ENCODE measurements at regions not wholly inside any gene's neighbourhood (a gene's known extent, or its start where the extent isn't known, plus 50 kb on each side); places are given as distances from the start of the nearest gene placed in this dataset.

DNA sequence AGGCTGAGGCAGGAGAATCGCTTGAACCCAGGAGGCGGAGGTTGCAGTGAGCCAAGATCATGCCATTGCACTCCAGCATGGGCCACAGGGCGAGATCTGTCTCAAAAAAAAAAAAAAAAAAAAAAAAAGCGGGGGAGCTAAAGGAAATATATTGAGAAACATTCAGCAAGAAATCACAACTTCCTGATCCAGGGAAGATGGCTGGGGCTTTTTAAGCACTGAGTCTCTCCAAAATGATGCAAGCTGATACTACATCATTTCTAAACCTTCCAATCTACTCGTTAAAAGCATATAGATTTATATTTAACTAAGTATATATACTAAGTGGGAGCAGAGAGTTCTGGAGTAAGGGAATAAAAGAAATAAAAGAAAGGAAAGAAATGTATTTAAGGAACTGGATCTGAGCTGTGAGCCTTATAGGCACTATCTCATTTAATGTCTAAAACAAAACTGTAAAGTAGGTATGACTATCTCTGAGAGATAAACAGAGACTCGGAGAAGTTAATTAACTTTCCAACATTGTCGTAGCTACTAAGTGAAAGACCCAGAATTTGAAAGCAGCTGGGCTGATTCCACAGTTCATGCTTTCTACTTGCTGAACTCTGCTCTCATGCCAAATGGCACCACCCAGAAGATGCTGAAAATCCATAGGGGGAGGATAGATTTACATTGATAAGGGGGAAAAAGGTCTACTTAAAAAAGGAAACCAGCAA, 215.0 kb upstream of the MARCKS start:
- TF ChIP-seq, protein P1, sequence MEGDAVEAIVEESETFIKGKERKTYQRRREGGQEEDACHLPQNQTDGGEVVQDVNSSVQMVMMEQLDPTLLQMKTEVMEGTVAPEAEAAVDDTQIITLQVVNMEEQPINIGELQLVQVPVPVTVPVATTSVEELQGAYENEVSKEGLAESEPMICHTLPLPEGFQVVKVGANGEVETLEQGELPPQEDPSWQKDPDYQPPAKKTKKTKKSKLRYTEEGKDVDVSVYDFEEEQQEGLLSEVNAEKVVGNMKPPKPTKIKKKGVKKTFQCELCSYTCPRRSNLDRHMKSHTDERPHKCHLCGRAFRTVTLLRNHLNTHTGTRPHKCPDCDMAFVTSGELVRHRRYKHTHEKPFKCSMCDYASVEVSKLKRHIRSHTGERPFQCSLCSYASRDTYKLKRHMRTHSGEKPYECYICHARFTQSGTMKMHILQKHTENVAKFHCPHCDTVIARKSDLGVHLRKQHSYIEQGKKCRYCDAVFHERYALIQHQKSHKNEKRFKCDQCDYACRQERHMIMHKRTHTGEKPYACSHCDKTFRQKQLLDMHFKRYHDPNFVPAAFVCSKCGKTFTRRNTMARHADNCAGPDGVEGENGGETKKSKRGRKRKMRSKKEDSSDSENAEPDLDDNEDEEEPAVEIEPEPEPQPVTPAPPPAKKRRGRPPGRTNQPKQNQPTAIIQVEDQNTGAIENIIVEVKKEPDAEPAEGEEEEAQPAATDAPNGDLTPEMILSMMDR (IDR thresholded peaks at IDR 0.05), result no peak

- TF ChIP-seq, protein P1 (IDR thresholded peaks at IDR 0.05), result no peak
These were observed 214.3 kb upstream of the MARCKS start for GRCh38 chr6:113642714-113643406.

DNA sequence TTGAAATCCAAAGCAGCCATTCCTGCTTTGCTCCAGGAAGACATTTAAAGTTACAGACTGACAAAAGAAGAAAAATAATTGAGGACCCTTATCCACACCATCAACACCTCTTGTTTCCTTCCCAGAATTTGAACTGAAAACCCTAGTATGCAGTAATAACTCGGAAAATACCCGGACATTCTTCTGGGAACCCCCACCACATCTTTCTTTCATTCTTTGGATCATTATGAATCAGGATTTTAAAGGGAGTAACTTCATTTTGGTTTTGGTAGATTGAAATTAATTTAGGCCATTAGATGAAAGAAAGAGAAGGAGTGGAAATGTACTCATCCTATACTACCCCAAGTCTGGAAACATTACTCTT, 213.8 kb upstream of the MARCKS start:
- TF ChIP-seq, protein P1 (IDR thresholded peaks at IDR 0.05), result no peak

- TF ChIP-seq, protein P1 (IDR thresholded peaks at IDR 0.05), result no peak
These were observed 212.1 kb upstream of the MARCKS start for GRCh38 chr6:113644861-113645575.

GRCh38 chr6:113645576-113645970, 211.6 kb upstream of the MARCKS start:
- TF ChIP-seq, protein P1 (IDR thresholded peaks at IDR 0.05), result no peak

- TF ChIP-seq, protein P1 (IDR thresholded peaks at IDR 0.05), result no peak
These were observed 211.2 kb upstream of the MARCKS start for GRCh38 chr6:113645986-113646385.

GRCh38 chr6:113646701-113647100, 210.4 kb upstream of the MARCKS start:
- TF ChIP-seq, protein P1 (IDR thresholded peaks at IDR 0.05), result no peak
